ENCODE measurements at regions not wholly inside any gene's neighbourhood (a gene's known extent, or its start where the extent isn't known, plus 50 kb on each side); places are given as distances from the start of the nearest gene placed in this dataset.
"Not testable (repeated sequence)": the region's sequence is repeated elsewhere in the genome, so short reads cannot be mapped to it uniquely, and the experiment has no call there.

GRCh38 chr4:124459196-124459940 is 253.2 kb downstream of the ANKRD50 start:
- no peak for DNase-seq

GRCh38 chr4:124459941-124460310 is 252.6 kb downstream of the ANKRD50 start:
- DNase-seq, result no peak

- DNase-seq, result not testable (repeated sequence)
Observed at GRCh38 chr4:124461592-124461991, 250.9 kb downstream of the ANKRD50 start.

- no peak for DNase-seq
Observed at GRCh38 chr4:124462954-124463828, 249.3 kb downstream of the ANKRD50 start.

- no peak for DNase-seq
Observed at GRCh38 chr4:124464836-124465235, 247.7 kb downstream of the ANKRD50 start.

- DNase-seq, result no peak
Observed at GRCh38 chr4:124468360-124468759, 244.2 kb downstream of the ANKRD50 start.

- no peak for DNase-seq
Observed at GRCh38 chr4:124469981-124470380, 242.6 kb downstream of the ANKRD50 start.

- no peak for DNase-seq
Observed at GRCh38 chr4:124478470-124478869, 234.1 kb downstream of the ANKRD50 start.

- DNase-seq, result no peak
Observed at GRCh38 chr4:124480061-124480460, 232.5 kb downstream of the ANKRD50 start.

- no peak for DNase-seq
Observed at GRCh38 chr4:124481123-124481522, 231.4 kb downstream of the ANKRD50 start.

GRCh38 chr4:124483048-124483906 is 229.3 kb downstream of the ANKRD50 start:
- no peak for DNase-seq

GRCh38 chr4:124484008-124484407 is 228.5 kb downstream of the ANKRD50 start:
- no peak for DNase-seq

GRCh38 chr4:124484940-124485339 is 227.6 kb downstream of the ANKRD50 start:
- DNase-seq, result no peak

- no peak for DNase-seq
Observed at GRCh38 chr4:124486423-124486822, 226.1 kb downstream of the ANKRD50 start.

- no peak for DNase-seq
Observed at GRCh38 chr4:124487651-124488050, 224.9 kb downstream of the ANKRD50 start.

GRCh38 chr4:124491361-124492145 is 221.0 kb downstream of the ANKRD50 start:
- DNase-seq, result no peak

GRCh38 chr4:124499261-124499660 is 213.3 kb downstream of the ANKRD50 start:
- DNase-seq, result no peak

GRCh38 chr4:124501576-124501975 is 211.0 kb downstream of the ANKRD50 start:
- DNase-seq, result no peak

- no peak for DNase-seq
Observed at GRCh38 chr4:124504431-124504830, 208.1 kb downstream of the ANKRD50 start.

GRCh38 chr4:124505211-124505610 is 207.3 kb downstream of the ANKRD50 start:
- DNase-seq, result no peak

- DNase-seq, result no peak
Observed at GRCh38 chr4:124509151-124509550, 203.4 kb downstream of the ANKRD50 start.

GRCh38 chr4:124514588-124514987 is 197.9 kb downstream of the ANKRD50 start:
- no peak for DNase-seq
